ENCODE measurements at regions not wholly inside any gene's neighbourhood (a gene's known extent, or its start where the extent isn't known, plus 50 kb on each side); places are given as distances from the start of the nearest gene placed in this dataset.

DNA sequence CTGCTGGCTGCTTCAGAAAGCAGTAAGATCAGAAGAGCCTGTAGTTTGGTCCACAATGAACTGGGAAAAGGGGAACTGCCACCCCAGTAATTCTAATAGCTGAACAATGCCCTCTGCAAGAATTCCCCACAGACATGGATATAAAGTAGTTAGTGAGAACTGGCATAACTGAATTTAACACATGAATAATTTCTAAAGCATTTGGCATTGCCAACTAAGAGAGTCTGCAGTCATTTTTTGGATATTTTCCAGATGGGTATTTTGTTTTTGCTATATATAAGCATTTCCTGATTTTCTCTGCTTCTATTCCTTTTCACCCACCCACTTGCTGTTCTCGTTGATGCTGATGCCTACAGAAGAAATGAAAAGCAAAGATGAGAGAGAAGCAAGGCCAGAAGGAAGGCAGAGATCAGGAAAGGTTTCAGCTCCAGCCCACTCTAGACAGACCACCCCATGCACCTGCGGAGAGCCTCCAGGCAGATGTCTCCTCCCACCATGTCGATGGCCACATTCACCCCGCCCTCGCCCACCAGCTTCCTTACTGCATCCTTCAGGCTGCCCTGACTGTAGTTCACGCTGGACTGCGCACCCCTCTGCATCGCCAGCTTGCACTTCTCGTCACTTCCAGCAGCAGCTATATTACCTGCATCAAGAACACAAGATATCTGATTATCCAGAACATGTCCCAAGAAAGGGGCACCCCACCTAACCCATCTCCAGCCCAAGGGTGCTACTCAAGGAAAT is 55.9 kb upstream of the SEC16B start:
- Histone ChIP-seq H3K4me3 (no peak overlapping the region), H3K27ac (replicated peaks in 1 of 4) (no peak overlapping the region), H3K9me3 (no peaks in the 10 kb centered on the region), H3K36me3 (peaks cover 0 to 55% (median 35%) of the 10 kb centered on the region in 4 donors), H3K27me3 (no peaks in the 10 kb centered on the region), H3K4me1 (peaks cover 0 to 3% (median 0%) of the 10 kb centered on the region in 4 donors)
- intact Hi-C loops (cut with DNase I) = no loop called here
- WGBS = 94% methylated on average over 9 of the region's 9 CpGs
- TF ChIP-seq, protein P1, sequence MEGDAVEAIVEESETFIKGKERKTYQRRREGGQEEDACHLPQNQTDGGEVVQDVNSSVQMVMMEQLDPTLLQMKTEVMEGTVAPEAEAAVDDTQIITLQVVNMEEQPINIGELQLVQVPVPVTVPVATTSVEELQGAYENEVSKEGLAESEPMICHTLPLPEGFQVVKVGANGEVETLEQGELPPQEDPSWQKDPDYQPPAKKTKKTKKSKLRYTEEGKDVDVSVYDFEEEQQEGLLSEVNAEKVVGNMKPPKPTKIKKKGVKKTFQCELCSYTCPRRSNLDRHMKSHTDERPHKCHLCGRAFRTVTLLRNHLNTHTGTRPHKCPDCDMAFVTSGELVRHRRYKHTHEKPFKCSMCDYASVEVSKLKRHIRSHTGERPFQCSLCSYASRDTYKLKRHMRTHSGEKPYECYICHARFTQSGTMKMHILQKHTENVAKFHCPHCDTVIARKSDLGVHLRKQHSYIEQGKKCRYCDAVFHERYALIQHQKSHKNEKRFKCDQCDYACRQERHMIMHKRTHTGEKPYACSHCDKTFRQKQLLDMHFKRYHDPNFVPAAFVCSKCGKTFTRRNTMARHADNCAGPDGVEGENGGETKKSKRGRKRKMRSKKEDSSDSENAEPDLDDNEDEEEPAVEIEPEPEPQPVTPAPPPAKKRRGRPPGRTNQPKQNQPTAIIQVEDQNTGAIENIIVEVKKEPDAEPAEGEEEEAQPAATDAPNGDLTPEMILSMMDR (IDR thresholded peaks at IDR 0.05) = no peak
- TF ChIP-seq POLR2A (IDR thresholded peaks at IDR 0.05; ENCODE audit: low read depth) (no peak), POLR2AphosphoS5 (IDR thresholded peaks at IDR 0.05) (no peak), EP300 (IDR thresholded peaks at IDR 0.05) (no peak)
- DNase-seq (ENCODE audit: extremely low spot score) = no peak

DNA sequence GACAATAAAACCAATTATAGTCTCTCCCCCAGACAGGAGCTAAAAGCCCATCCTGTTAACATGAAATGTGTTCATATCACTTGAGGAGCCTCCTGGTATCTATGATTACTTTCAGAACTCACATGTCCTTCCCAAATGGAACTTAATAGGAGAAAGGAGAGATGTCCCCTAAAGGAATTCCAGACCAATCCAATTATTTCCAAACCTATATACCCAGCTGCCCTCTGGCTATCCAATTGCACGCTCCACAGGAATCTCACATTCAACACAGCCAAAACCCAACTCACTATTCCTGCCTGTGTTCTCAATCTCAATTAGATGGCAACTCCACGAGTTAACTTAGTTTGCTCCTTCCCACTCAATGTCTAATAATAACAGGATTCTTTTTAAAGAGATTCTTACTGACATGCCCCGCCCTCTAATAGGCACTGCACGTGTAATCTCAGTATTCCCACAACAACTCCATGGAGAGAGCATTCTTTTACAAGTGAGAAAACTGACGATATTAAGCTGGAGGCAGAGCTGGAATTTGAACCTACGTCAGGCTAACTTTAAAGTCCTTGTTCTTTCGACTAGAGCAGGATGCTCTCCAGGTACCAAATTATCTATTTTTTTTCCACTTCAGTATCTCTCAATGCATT is 59.1 kb upstream of the SEC16B start:
- Histone ChIP-seq H3K27ac (replicated peaks in 1 of 4) (no peak overlapping the region), H3K4me3 (no peak overlapping the region), H3K4me1 (peaks cover 0 to 16% (median 7%) of the 10 kb centered on the region in 4 donors), H3K27me3 (no peaks in the 10 kb centered on the region), H3K9me3 (no peaks in the 10 kb centered on the region), H3K36me3 (peaks cover 0 to 36% (median 24%) of the 10 kb centered on the region in 4 donors)
- TF ChIP-seq EP300 (IDR thresholded peaks at IDR 0.05) (no peak), POLR2A (IDR thresholded peaks at IDR 0.05; ENCODE audit: low read depth) (no peak), POLR2AphosphoS5 (IDR thresholded peaks at IDR 0.05) (no peak)
- TF ChIP-seq, protein P1 (IDR thresholded peaks at IDR 0.05) = no peak
- intact Hi-C loops (cut with DNase I) = no loop called here
- no peak for DNase-seq (ENCODE audit: extremely low spot score)
- 79% methylated on average over 7 of the region's 7 CpGs for WGBS

DNA sequence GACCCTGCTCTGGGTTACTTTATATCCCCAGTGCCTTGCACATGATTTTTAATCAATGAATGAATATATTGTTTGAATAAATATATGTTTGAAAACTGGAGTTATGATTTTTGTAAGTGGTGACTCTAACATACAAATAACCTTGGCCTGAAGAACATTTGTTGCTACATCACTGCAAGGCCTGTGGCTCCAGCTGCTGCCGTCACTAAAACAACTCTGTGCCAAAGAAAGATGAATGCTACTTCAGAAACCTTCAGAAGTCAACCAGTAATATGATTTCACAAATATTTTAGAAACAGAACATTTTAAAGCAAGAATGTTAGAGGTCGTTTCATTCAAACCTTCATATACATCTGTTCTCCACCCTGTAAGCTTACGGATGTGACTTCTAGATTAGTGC is 60.6 kb upstream of the SEC16B start:
- H3K9me3 ChIP-seq = no peaks in the 10 kb centered on the region
- intact Hi-C loops (cut with DNase I) = loop anchor here (2.0 kb wide), 1 partner anchor 64 kb away; the partner anchor contains the start of gene RASAL2
- no peak for DNase-seq (ENCODE audit: extremely low spot score)
- TF ChIP-seq, protein P1 (IDR thresholded peaks at IDR 0.05) = no peak
- no peak for TF ChIP-seq EP300 (IDR thresholded peaks at IDR 0.05)
- no peak for TF ChIP-seq POLR2AphosphoS5 (IDR thresholded peaks at IDR 0.05)
- no peak for TF ChIP-seq POLR2A (IDR thresholded peaks at IDR 0.05; ENCODE audit: low read depth)
- no peaks in the 10 kb centered on the region for H3K27me3 ChIP-seq
- peaks cover 0 to 21% (median 11%) of the 10 kb centered on the region in 4 donors for H3K36me3 ChIP-seq
- H3K4me1 ChIP-seq = peaks cover 0 to 16% (median 9%) of the 10 kb centered on the region in 4 donors
- WGBS = 94% methylated on average over 3 of the region's 3 CpGs
- H3K27ac ChIP-seq (replicated peaks in 1 of 4) = no peak overlapping the region
- H3K4me3 ChIP-seq = no peak overlapping the region

DNA sequence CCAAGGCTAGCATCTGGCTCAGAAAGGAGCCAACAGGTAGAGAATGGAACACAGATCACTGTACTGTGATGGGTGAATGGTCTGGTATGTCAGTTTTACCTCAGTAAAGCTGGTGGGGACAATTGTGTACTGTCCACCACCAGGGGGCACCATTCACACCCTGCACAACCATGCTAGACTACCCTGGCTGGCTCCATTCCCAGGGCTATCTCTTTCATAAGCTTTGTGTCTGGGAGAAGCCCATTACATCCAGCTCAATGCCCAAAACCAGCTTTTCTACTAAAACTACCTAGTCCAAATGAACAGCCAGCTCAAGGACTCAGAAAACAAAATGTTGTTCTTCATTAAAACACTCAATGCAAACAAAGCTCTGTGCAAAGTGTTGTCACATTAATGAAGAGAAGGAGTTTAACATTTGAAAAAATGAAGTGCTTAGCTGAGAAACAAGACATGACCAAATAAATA is 62.0 kb upstream of the RASAL2 start:
- DNase-seq (ENCODE audit: extremely low spot score) = peak; percentile 97
- no peak overlapping the region for H3K27ac ChIP-seq (replicated peaks in 1 of 4)
- intact Hi-C loops (cut with DNase I) = loop anchor here (2.0 kb wide), 1 partner anchor 63 kb away; the partner anchor contains the start of gene RASAL2

More for the DNA sequence above, 62.0 kb upstream of the RASAL2 start:
- H3K27me3 ChIP-seq = no peaks in the 10 kb centered on the region
- H3K36me3 ChIP-seq = peaks cover 0 to 11% (median 4%) of the 10 kb centered on the region in 4 donors
- no peak overlapping the region for H3K4me3 ChIP-seq
- TF ChIP-seq, protein P1 (IDR thresholded peaks at IDR 0.05) = peak; percentile 77 to 86 (median 83)
- TF ChIP-seq POLR2A (IDR thresholded peaks at IDR 0.05; ENCODE audit: low read depth) = no peak
- peak; percentile 42 to 52 for TF ChIP-seq POLR2AphosphoS5 (IDR thresholded peaks at IDR 0.05)
- TF ChIP-seq EP300 (IDR thresholded peaks at IDR 0.05) = no peak
- peaks cover under 1 to 19% (median 11%) of the 10 kb centered on the region in 4 donors for H3K4me1 ChIP-seq
- no peaks in the 10 kb centered on the region for H3K9me3 ChIP-seq
